T1000 (cell line): ENCODE measurements at regions not wholly inside any gene's neighbourhood (a gene's known extent, or its start where the extent isn't known, plus 50 kb on each side); places are given as distances from the start of the nearest gene placed in this dataset.

Source experiments
- DNase-seq: peaks from one replicate; lab custom pipeline; 2025; ENCODE audit warnings: mixed read lengths; lab: John Stamatoyannopoulos, UW

GRCh38 chr9:28616310-28616709, 1043.0 kb upstream of the C9orf72 start:
- DNase-seq = no peak

- no peak for DNase-seq
Measured at GRCh38 chr9:28620011-28620410, 1046.7 kb upstream of the C9orf72 start.

- no peak for DNase-seq
Measured at GRCh38 chr9:28620661-28621060, 1047.4 kb upstream of the C9orf72 start.

GRCh38 chr9:28624771-28625170, 1051.5 kb upstream of the C9orf72 start:
- no peak for DNase-seq

- DNase-seq = no peak
Measured at GRCh38 chr9:28628031-28628430, 1054.8 kb upstream of the C9orf72 start.

GRCh38 chr9:28648723-28649122, 1075.4 kb upstream of the C9orf72 start:
- DNase-seq = no peak

GRCh38 chr9:28650327-28650726, 1077.0 kb upstream of the C9orf72 start:
- DNase-seq = no peak

- no peak for DNase-seq
Measured at GRCh38 chr9:28651050-28651722, 1077.9 kb upstream of the C9orf72 start.

- no peak for DNase-seq
Measured at GRCh38 chr9:28653216-28653615, 1079.9 kb upstream of the C9orf72 start.

GRCh38 chr9:28656727-28657126, 1083.4 kb upstream of the C9orf72 start:
- no peak for DNase-seq

- no peak for DNase-seq
Measured at GRCh38 chr9:28661853-28662252, 1088.6 kb upstream of the C9orf72 start.

- DNase-seq = no peak
Measured at GRCh38 chr9:28662675-28663074, 1089.4 kb upstream of the C9orf72 start.

- DNase-seq = no peak
Measured at GRCh38 chr9:28668158-28668557, 1094.9 kb upstream of the C9orf72 start.

GRCh38 chr9:28671000-28671399, 1097.7 kb upstream of the C9orf72 start:
- DNase-seq = no peak

- no peak for DNase-seq
Measured at GRCh38 chr9:28678097-28678496, 1104.8 kb upstream of the C9orf72 start.

- DNase-seq = no peak
Measured at GRCh38 chr9:28688172-28688571, 1114.9 kb upstream of the C9orf72 start.

- no peak for DNase-seq
Measured at GRCh38 chr9:28692012-28692411, 1118.7 kb upstream of the C9orf72 start.

GRCh38 chr9:28696960-28697359, 1123.7 kb upstream of the C9orf72 start:
- no peak for DNase-seq

- DNase-seq = no peak
Measured at GRCh38 chr9:28699632-28700031, 1126.4 kb upstream of the C9orf72 start.

GRCh38 chr9:28707616-28708015, 1134.3 kb upstream of the C9orf72 start:
- DNase-seq = no peak

GRCh38 chr9:28714188-28714587, 1140.9 kb upstream of the C9orf72 start:
- no peak for DNase-seq

GRCh38 chr9:28718226-28718625, 1144.9 kb upstream of the C9orf72 start:
- no peak for DNase-seq

- DNase-seq = no peak
Measured at GRCh38 chr9:28720746-28721145, 1147.5 kb upstream of the C9orf72 start.

GRCh38 chr9:28730111-28730510, 1156.8 kb upstream of the C9orf72 start:
- DNase-seq = no peak
